WTC11 (cell line): ENCODE measurements at regions not wholly inside any gene's neighbourhood (a gene's known extent, or its start where the extent isn't known, plus 50 kb on each side); places are given as distances from the start of the nearest gene placed in this dataset.

Source experiments
- ATAC-seq: fragments of 200-7000 bp; cut with Tn5 transposase; 2 replicates; pipeline ENCODE4 v1.10.0; 2021; ENCODE audit warnings: mild to moderate bottlenecking, moderate library complexity
- CTCF ChIA-PET: fragments of 300-600 bp; sonication (Branson Sonifier 250); formaldehyde crosslinking; loops from one replicate; lab custom pipeline; 2021; ENCODE audit warnings: antibody characterized with exemption; lab: Charles Lee
- POLR2A ChIA-PET: fragments of 350-600 bp; sonication (Branson Sonifier 250); formaldehyde crosslinking; loops from one replicate; lab custom pipeline; 2021; ENCODE audit warnings: antibody characterized with exemption; lab: Charles Lee
- DNase-seq: peaks from one replicate; pipeline ENCODE4 v3.0.0; 2021; ENCODE audit warnings: low spot score
- H3K27ac Mint-ChIP-seq: 2 replicates; pipeline ENCODE4 v1.8.0; 2021; ENCODE audit warnings: mixed read lengths
- H3K27me3 Mint-ChIP-seq: 2 replicates; pipeline ENCODE4 v1.8.0; 2021; ENCODE audit warnings: low read depth, mild to moderate bottlenecking, moderate library complexity, mixed read lengths
- H3K36me3 Mint-ChIP-seq: 2 replicates; pipeline ENCODE4 v1.8.0; 2021; ENCODE audit warnings: mixed read lengths
- H3K4me1 Mint-ChIP-seq: 2 replicates; pipeline ENCODE4 v1.8.0; 2022; ENCODE audit warnings: mixed read lengths
- H3K4me3 Mint-ChIP-seq: 2 replicates; pipeline ENCODE4 v1.8.0; 2021; ENCODE audit warnings: mild to moderate bottlenecking, moderate library complexity, mixed read lengths
- H3K9me3 Mint-ChIP-seq: 2 replicates; pipeline ENCODE4 v1.8.0; 2021; ENCODE audit warnings: mixed read lengths
- ATF6 ChIP-seq: sonication (generic); formaldehyde crosslinking; IDR thresholded peaks from 2 replicates; pipeline ENCODE4 v1.8.1; 2023; ENCODE audit warnings: mild to moderate bottlenecking, missing genetic modification reagents
- E2F5 ChIP-seq: sonication (generic); formaldehyde crosslinking; IDR thresholded peaks from 2 replicates; pipeline ENCODE4 v1.8.1; 2022; ENCODE audit warnings: mild to moderate bottlenecking, moderate library complexity, missing genetic modification reagents
- FOXP1 ChIP-seq: sonication (generic); formaldehyde crosslinking; IDR thresholded peaks from 2 replicates; pipeline ENCODE4 v1.8.0; 2022; ENCODE audit warnings: missing genetic modification reagents, mild to moderate bottlenecking, moderate library complexity, borderline replicate concordance
- GRHL2 ChIP-seq: fragments of 250-450 bp; sonication (Bioruptor Pico); IDR thresholded peaks from 2 replicates; pipeline ENCODE4 v1.8.0; 2022; ENCODE audit warnings: mild to moderate bottlenecking, moderate library complexity; ENCODE audit not compliant: insufficient replicate concordance, severe bottlenecking
- JUN ChIP-seq: sonication (generic); formaldehyde crosslinking; IDR thresholded peaks from 2 replicates; pipeline ENCODE4 v1.8.0; 2023; ENCODE audit warnings: mild to moderate bottlenecking, missing genetic modification reagents
- KAT7 ChIP-seq: sonication (generic); formaldehyde crosslinking; IDR thresholded peaks from 2 replicates; pipeline ENCODE4 v1.8.1; 2023; ENCODE audit warnings: missing genetic modification reagents, mild to moderate bottlenecking, borderline replicate concordance
- PREB ChIP-seq: sonication (generic); formaldehyde crosslinking; IDR thresholded peaks from 2 replicates; pipeline ENCODE4 v1.8.1; 2022; ENCODE audit warnings: mild to moderate bottlenecking, missing genetic modification reagents, moderate library complexity, borderline replicate concordance
- STAT6 ChIP-seq: sonication (generic); formaldehyde crosslinking; conservative IDR thresholded peaks from 2 replicates; pipeline ENCODE4 v1.8.1; 2023; ENCODE audit warnings: mild to moderate bottlenecking, low read depth, missing genetic modification reagents, moderate library complexity
- TEAD4 ChIP-seq: sonication (generic); formaldehyde crosslinking; IDR thresholded peaks from 2 replicates; pipeline ENCODE4 v1.8.0; 2022; ENCODE audit warnings: mild to moderate bottlenecking, missing genetic modification reagents
- TP53 ChIP-seq: sonication (generic); formaldehyde crosslinking; IDR thresholded peaks from 2 replicates; pipeline ENCODE4 v1.8.1; 2023; ENCODE audit warnings: mild to moderate bottlenecking, missing genetic modification reagents
- USF2 ChIP-seq: sonication (generic); formaldehyde crosslinking; IDR thresholded peaks from 2 replicates; pipeline ENCODE4 v1.8.1; 2023; ENCODE audit warnings: mild to moderate bottlenecking, missing genetic modification reagents, moderate library complexity
- ZNF317 ChIP-seq: sonication (generic); formaldehyde crosslinking; IDR thresholded peaks from 2 replicates; pipeline ENCODE4 v1.8.1; 2023; ENCODE audit warnings: low read depth, mild to moderate bottlenecking, moderate library complexity, missing genetic modification reagents, borderline replicate concordance
- ZNF416 ChIP-seq: fragments of 250-450 bp; sonication (Bioruptor Pico); IDR thresholded peaks from 2 replicates; pipeline ENCODE4 v1.9.0; 2021; ENCODE audit warnings: mild to moderate bottlenecking, inconsistent platforms
- ZNF425 ChIP-seq: fragments of 250-450 bp; sonication (Bioruptor Pico); conservative IDR thresholded peaks from 2 replicates; pipeline ENCODE4 v1.9.0; 2021; ENCODE audit warnings: mild to moderate bottlenecking
- TF ChIP-seq, protein P1 (sequence below): sonication (generic); formaldehyde crosslinking; IDR thresholded peaks from 2 replicates; pipeline ENCODE4 v1.8.0; 2023; ENCODE audit warnings: missing genetic modification reagents, mild to moderate bottlenecking, borderline replicate concordance
- TF ChIP-seq, protein P2 (sequence below): fragments of 250-450 bp; sonication (Bioruptor Pico); IDR thresholded peaks from 2 replicates; pipeline ENCODE4 v1.9.0; 2021; ENCODE audit warnings: mild to moderate bottlenecking

GRCh38 chr18:45539491-45539891, 75.8 kb upstream of the SLC14A2 start:
- CTCF ChIA-PET, result interaction anchor here (1.1 to 1.7 kb wide), 2 partner anchors 33 to 61 kb away, joined by 3 to 4 read pairs; no protein-coding TSS in a partner anchor
- Mint-ChIP-seq H3K36me3 (peaks cover 3% of the 10 kb centered on the region), H3K27me3 (peaks cover 10% of the 10 kb centered on the region), H3K4me1 (peaks cover 14% of the 10 kb centered on the region), H3K27ac (no peak overlapping the region), H3K4me3 (no peak overlapping the region), H3K9me3 (peaks cover 16% of the 10 kb centered on the region)
- ATAC-seq (no peak), DNase-seq (no peak)
- no peak for TF ChIP-seq ATF6
- no peak for TF ChIP-seq TP53 (CRISPR knock-in tag)
- POLR2A ChIA-PET, result no interaction called here

DNA sequence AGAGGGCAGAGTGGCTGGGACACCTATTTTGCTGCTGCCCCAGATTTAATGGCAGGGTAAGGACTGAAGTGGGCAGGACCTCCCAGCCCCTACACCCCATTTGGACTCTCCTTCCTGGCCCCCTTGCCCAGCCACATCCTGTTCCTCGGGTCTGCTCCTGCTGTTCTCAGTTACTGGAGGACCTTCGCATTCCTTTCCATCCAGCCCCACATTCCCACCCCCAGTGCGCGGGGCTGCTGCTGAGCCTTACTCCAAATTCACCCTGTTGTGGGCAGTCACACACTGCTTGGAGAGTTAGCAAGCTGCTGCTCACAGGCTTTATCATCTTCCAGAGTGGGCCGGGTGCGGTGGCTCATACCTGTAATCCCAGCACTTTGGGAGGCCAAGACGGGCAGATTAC, 75.2 kb upstream of the SLC14A2 start:
- CTCF ChIA-PET, result interaction anchor here (1.1 to 1.7 kb wide), 2 partner anchors 32 to 61 kb away, joined by 3 to 4 read pairs; no protein-coding TSS in a partner anchor
- peaks cover 3% of the 10 kb centered on the region for H3K36me3 Mint-ChIP-seq
- no peak overlapping the region for H3K27ac Mint-ChIP-seq
- peaks cover 8% of the 10 kb centered on the region for H3K27me3 Mint-ChIP-seq
- peaks cover 16% of the 10 kb centered on the region for H3K9me3 Mint-ChIP-seq
- H3K4me3 Mint-ChIP-seq, result no peak overlapping the region
- DNase-seq, result peak; percentile 38
- ATAC-seq, result peak; percentile 89
- POLR2A ChIA-PET, result no interaction called here
- H3K4me1 Mint-ChIP-seq, result peaks cover 7% of the 10 kb centered on the region
- TF ChIP-seq GRHL2 (CRISPR knock-in tag), result no peak
- TF ChIP-seq FOXP1 (CRISPR knock-in tag), result no peak
- no peak for TF ChIP-seq KAT7 (CRISPR knock-in tag)
- TF ChIP-seq ZNF425 (CRISPR knock-in tag), result no peak
- no peak for TF ChIP-seq STAT6
- TF ChIP-seq ZNF317, result no peak
- TF ChIP-seq, protein P1, sequence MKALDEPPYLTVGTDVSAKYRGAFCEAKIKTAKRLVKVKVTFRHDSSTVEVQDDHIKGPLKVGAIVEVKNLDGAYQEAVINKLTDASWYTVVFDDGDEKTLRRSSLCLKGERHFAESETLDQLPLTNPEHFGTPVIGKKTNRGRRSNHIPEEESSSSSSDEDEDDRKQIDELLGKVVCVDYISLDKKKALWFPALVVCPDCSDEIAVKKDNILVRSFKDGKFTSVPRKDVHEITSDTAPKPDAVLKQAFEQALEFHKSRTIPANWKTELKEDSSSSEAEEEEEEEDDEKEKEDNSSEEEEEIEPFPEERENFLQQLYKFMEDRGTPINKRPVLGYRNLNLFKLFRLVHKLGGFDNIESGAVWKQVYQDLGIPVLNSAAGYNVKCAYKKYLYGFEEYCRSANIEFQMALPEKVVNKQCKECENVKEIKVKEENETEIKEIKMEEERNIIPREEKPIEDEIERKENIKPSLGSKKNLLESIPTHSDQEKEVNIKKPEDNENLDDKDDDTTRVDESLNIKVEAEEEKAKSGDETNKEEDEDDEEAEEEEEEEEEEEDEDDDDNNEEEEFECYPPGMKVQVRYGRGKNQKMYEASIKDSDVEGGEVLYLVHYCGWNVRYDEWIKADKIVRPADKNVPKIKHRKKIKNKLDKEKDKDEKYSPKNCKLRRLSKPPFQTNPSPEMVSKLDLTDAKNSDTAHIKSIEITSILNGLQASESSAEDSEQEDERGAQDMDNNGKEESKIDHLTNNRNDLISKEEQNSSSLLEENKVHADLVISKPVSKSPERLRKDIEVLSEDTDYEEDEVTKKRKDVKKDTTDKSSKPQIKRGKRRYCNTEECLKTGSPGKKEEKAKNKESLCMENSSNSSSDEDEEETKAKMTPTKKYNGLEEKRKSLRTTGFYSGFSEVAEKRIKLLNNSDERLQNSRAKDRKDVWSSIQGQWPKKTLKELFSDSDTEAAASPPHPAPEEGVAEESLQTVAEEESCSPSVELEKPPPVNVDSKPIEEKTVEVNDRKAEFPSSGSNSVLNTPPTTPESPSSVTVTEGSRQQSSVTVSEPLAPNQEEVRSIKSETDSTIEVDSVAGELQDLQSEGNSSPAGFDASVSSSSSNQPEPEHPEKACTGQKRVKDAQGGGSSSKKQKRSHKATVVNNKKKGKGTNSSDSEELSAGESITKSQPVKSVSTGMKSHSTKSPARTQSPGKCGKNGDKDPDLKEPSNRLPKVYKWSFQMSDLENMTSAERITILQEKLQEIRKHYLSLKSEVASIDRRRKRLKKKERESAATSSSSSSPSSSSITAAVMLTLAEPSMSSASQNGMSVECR (CRISPR knock-in tag), result no peak
- TF ChIP-seq, protein P2, sequence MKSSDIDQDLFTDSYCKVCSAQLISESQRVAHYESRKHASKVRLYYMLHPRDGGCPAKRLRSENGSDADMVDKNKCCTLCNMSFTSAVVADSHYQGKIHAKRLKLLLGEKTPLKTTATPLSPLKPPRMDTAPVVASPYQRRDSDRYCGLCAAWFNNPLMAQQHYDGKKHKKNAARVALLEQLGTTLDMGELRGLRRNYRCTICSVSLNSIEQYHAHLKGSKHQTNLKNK (CRISPR knock-in tag), result no peak
- no peak for TF ChIP-seq E2F5 (CRISPR knock-in tag)
- TF ChIP-seq ZNF416, result no peak
- no peak for TF ChIP-seq TEAD4 (CRISPR knock-in tag)
- no peak for TF ChIP-seq JUN (CRISPR knock-in tag)
- TF ChIP-seq PREB (CRISPR knock-in tag), result no peak
- TF ChIP-seq USF2, result no peak
